GM18511 (cell line): ENCODE measurements at regions not wholly inside any gene's neighbourhood (a gene's known extent, or its start where the extent isn't known, plus 50 kb on each side); places are given as distances from the start of the nearest gene placed in this dataset.

Source experiments
- ATAC-seq: cut with Tn5 transposase; IDR thresholded peaks from one replicate; pipeline ENCODE4 v1.9.1; 2021; ENCODE audit warnings: mild to moderate bottlenecking, moderate library complexity; ENCODE audit not compliant: unreplicated experiment

DNA sequence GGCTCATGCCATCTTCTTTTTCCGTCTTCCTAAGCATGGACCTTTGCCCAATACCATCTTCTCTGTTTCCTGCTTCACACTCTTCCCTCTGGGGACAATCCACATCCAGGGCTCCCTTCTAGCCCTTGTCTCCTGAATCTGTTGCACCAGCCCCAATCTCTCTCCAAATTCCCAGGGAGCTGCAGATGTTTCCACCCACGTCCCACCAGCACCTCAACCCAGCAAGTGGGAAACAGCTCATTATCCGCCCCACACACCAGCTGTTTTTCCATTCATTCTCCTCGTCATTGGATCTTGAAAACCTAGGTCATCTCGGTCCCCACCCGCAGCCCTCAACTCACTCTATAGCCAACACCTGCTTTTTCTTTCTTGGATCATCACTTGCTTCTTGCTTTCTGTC, 185.0 kb upstream of the CDYL start:
- no peak for ATAC-seq

DNA sequence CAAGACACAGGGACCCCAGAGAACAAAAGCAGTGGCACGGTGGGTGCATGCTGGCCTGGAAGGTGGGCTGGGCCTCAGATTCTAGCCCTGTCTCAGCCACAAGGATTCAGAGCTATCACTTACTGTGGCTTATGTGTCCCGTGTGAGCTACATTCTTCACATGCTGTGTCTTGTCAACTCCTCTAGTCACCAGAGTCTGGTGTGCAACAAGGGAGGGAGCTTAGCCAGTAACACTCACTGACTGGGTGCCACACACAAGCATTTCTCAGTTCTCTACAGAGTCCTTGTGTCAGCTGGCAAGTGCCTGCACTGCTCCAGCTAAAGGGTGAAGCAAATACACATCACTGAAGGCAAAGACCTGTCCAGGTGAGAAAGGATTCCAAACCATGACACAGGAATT, 186.9 kb upstream of the CDYL start:
- no peak for ATAC-seq

- ATAC-seq: no peak
Measured at GRCh38 chr6:4588581-4588980, 187.6 kb upstream of the CDYL start.

DNA sequence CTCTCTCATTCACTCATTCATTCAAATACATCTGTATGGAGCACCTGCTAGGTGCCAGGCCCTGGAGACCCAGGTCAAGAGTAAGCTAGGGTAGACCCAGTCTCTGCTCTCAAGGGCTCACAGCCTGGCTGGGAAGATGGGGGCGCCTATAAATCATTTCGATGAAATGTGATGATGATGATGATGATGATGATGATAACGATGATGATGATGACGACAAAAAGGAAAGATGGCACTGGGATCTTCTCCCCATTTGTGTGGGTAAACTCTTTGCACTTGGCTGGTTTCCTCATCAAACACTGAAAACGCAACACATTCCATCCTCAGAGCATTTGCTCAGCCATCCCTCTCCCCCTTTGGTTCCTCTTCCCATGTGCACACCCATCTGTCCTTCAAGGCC, 188.0 kb upstream of the CDYL start:
- ATAC-seq: no peak

GRCh38 chr6:4587171-4587570, 189.0 kb upstream of the CDYL start:
- no peak for ATAC-seq

DNA sequence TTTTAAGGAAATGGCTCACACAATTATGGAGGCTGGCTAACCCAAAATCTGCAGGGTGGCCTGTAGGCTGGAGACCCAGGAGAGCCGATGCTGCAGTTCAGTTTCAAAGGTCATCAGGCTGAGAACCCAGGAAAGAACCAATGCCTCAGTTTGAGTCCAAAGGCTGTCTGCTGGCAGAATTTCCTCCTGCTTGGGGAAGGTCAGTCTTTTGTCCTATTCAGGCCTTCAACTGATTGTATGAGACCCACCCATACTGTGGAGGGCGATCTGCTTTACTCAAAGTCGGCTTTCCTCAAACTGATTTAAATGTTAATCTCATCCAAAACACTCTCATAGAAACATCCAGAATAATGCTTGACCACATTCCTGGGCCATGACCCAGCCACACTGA, 189.7 kb upstream of the CDYL start:
- no peak for ATAC-seq

- ATAC-seq: no peak
Measured at GRCh38 chr6:4585682-4586468, 190.3 kb upstream of the CDYL start.

DNA sequence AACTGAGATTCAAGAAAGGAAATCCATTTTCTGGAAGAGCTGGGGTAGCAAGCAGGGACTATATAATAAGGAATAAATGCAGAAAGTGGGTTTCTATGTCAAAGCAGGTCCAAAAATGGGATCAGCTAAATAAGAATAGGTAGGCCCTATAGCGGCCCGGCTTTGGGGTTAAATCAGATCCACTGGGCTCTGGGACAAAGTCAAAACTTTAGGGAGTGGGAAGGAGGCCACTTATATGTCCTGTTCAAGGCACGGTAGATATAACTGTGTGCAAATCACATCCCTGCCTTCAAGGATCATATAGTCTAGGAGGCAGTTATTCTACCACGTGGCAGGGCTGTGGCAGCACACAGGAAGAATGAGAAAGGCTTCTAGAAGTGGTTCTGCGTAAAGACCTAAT, 191.4 kb upstream of the CDYL start:
- no peak for ATAC-seq

DNA sequence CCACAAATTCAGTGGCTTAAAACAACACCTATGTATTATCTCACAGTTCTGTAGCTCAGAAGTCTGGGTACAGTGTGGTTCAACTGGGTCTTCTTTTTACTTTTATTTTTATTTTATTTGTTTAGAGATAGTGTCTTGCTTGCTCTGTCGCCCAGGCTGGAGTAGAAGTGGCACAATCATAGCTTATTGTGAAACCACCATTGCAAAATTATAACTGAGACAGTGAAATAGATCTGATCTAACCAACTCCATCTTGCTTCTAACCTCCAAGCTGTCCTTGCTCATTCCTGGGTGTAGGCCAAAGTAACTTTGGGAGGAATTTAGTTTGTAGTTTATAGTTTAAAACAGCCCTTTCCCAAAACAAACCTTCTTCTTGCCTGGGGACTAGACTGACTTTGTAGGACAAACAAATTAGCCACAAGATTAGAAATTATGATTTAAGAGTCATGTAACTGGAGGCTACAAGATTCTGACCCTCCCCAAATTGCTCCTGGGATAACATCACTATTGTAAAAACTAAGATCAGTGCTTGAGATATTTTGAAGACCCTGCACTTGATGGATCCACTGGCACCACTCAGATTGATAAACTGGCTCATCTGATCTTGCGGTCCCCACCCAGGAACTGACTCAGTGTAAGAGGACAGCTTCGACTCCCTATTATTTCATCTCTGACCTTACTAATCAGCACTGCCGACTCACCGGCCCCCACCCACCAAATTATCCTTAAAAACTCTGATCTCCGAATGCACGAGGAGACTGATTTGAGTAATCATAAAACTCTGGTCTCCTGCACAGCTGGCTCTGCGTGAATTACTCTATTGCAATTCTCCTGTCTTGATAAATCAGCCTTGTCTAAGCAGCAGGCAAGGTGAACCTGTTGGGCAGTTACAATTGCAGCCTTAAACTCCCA, 193.4 kb upstream of the CDYL start:
- no peak for ATAC-seq

- ATAC-seq: no peak
Measured at GRCh38 chr6:4581468-4582385, 194.5 kb upstream of the CDYL start.

- ATAC-seq: no peak
Measured at GRCh38 chr6:4580361-4580760, 195.8 kb upstream of the CDYL start.

- ATAC-seq: no peak
Measured at GRCh38 chr6:4577406-4577805, 198.8 kb upstream of the CDYL start.

DNA sequence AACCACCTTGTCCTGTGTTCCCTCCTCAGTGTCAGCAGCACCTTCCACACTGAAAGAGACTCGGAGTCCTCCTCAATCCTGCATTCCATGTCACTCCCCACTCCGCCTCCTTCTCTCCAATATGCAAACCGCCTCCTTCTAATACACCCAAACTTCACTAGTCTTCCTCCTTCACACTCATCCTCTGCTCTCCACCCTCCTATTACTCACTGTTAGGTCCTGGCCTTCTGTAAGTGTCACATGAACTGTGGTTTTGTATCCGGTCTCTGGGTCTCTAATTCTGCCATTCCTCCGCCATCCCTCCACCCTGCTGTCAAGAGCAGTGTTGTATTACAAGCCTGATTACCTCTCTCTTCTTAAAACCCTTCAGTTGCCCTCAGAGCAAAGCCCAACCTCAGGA, 200.5 kb upstream of the CDYL start:
- ATAC-seq: no peak

DNA sequence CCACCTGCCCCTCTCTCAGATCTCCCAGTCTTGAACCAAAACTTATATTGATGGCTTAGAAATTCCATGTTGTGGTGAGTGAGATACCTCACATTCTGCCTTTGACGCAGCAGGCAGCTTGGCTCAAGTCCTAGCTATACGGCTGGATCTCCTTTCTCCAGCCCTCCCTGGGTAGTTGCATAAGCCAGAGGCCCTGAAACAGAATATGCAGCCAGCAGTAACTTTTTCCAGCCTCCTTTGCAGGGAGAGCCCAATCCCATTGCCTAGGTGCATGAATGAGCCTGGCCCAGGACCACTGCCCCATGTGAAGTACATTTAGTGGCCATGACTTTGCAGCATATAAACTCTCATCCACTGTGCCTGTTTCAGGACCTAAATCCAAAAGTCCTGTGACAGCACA, 202.2 kb upstream of the CDYL start:
- ATAC-seq: no peak

DNA sequence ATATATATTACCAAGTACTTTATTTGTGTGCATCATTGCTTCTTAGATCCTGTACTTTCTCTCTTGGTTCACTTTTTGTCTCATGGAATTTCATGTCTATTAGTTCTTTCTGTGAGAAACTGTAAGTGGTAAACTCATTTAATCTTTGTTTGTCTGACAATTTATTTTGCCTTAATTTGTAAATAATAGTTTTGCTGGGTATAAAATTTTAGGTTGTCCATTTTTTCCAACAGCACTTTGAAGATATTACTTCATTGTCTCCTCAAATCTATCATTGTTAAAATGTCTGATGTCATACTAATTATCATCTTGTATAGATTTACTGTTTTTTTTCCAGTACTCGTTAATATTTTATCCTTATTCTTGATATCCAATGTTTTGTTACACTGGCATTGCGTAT, 205.2 kb upstream of the CDYL start:
- no peak for ATAC-seq

- ATAC-seq: no peak
Measured at GRCh38 chr6:4568138-4568537, 208.1 kb upstream of the CDYL start.

DNA sequence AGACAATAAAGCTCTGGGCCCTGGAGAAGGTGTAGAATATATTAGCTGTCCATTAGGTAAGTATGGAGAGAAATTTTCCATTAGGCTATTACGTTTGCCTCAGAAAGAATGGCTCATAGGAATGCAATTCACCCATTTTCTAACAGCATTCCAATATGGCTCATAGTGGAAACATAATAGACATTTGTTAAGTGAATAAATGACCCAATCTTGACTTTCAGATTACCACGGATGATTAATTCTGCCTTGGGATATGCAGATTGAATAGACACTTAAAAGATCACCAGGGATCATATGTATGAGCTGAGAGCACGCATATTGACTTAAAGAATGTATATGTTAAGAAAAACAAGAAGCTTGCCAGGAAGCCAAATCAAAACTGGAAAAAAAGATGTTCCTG, 209.1 kb upstream of the CDYL start:
- ATAC-seq: no peak

DNA sequence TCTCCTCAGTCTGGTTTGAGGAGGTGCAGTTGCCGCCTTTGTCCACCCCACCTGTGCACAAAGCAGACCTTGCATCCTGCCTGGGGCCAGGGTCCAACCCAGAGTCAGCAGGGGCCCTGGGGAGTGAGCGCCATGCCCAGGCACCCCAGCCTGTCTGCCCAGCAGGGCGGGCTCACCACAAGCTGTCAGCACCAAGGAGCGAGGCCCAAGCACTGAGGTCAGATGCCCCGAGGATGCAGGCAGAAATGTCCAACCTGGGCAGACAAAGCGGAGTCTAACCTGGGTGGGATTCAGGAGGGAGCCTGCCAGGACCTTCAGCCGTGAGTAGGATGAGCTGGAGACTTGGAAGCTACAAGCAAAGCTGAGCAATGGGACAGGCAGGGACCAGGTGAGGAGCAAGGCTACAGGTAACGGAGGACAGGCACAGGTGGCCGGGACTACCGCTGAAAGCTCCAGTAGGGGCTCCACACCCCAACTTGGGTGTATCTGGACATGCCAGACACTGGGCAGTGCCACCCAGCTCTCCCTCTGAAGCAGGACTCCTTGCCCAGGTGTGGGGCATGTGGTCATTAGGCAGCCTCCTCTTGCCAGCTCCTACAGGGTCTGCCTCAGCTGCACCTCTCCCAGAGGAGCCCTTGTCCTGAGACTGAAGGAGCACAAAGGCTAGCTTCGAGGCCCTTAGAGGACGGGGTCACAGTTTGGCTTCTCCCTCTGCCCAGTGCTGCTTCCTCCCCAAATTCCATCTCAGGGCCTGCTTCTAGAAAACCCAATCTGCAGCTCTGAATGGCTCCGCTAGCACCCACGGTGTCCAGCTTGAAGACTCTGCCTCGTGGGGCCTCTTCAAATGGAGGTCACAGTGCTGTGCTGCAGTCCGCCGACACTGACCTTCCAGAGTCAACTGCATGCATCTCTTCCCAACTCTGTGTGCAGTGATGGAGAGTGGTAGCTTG, 210.6 kb upstream of the CDYL start:
- no peak for ATAC-seq

GRCh38 chr6:4564801-4565271, 211.4 kb upstream of the CDYL start:
- ATAC-seq: no peak

DNA sequence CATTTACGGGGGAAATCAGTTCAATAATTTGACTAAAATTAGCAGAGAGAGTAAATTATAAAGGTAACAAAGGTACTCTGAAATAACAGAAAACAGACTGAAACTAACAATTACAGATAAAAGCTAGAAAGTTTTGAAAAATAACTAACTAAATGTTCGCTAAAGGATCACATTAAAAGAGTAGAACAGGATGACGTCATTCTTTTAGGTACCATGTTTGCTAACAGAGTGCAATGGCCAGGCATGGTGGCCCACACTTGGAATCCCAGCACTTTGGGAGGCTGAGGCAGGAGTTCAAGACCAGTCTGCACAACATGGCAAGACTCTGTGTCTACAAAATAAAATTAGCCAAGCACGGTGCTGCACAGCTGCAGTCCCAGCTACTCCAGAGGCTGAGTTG, 212.3 kb upstream of the CDYL start:
- ATAC-seq: no peak
